ENCODE measurements at regions not wholly inside any gene's neighbourhood (a gene's known extent, or its start where the extent isn't known, plus 50 kb on each side); places are given as distances from the start of the nearest gene placed in this dataset.
"Not testable (repeated sequence)": the region's sequence is repeated elsewhere in the genome, so short reads cannot be mapped to it uniquely, and the experiment has no call there.

DNA sequence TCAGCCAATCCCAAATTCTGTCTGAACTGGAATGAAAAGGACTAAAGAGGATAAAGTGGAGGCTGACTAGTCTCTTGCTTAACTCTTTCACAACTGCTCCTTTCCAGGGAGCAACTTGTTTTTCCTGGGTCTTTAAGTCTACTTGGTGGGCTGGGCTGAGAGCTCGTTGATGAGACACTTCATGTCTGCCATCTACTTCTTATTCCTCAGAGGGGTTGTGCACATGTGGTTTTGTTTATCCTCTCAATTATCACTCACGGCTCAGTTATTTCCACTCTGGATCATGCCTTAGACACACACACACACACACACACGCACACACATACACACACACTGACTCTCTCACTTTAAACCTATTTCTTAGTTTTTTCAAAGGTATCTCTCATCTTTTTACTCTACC, 298.6 kb upstream of the MTPN start:
- POLR2A ChIA-PET, result interaction anchor here (0.6 kb wide), 1 partner anchor 187 kb away, joined by 3 read pairs; no protein-coding TSS in a partner anchor
- no peak overlapping the region for H3K27ac Mint-ChIP-seq
- CTCF ChIA-PET, result no interaction called here
- intact Hi-C loops (cut with micrococcal nuclease), result no loop called here
- no peak overlapping the region for H3K4me3 Mint-ChIP-seq
- DNase-seq, result no peak
- no peaks in the 10 kb centered on the region for H3K36me3 Mint-ChIP-seq
- no peaks in the 10 kb centered on the region for H3K27me3 Mint-ChIP-seq
- H3K9me3 Mint-ChIP-seq, result no peaks in the 10 kb centered on the region
- H3K4me1 Mint-ChIP-seq (ENCODE audit: low read depth), result no peaks in the 10 kb centered on the region

GRCh38 chr7:136274636-136275345, 297.6 kb upstream of the MTPN start:
- no peaks in the 10 kb centered on the region for H3K9me3 Mint-ChIP-seq
- no peak overlapping the region for H3K27ac Mint-ChIP-seq
- DNase-seq, result no peak
- H3K4me3 Mint-ChIP-seq, result no peak overlapping the region
- POLR2A ChIA-PET, result no interaction called here
- no peaks in the 10 kb centered on the region for H3K27me3 Mint-ChIP-seq
- CTCF ChIA-PET, result no interaction called here
- H3K4me1 Mint-ChIP-seq (ENCODE audit: low read depth), result no peaks in the 10 kb centered on the region
- intact Hi-C loops (cut with micrococcal nuclease), result no loop called here
- no peaks in the 10 kb centered on the region for H3K36me3 Mint-ChIP-seq

DNA sequence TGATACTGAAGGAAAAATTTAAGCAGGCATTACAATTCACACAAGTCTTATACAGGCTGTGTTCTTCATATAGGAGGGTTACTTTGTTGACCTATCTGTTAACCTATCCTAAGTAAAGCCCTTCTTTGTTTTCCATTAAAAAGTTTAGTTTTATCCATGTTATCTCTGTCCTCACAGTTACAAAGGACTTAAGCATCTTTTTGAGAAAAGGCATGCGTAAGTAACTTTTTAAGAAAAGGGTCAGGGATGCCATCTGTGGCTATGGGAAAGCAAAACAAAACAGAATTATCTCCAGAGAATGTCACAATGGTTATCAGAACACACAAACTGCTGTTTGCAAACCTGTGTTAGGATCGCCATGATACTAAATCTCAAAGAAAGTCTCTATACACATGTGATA, 295.8 kb upstream of the MTPN start:
- Mint-ChIP-seq H3K9me3 (peaks cover 9% of the 10 kb centered on the region), H3K36me3 (no peaks in the 10 kb centered on the region), H3K27me3 (no peaks in the 10 kb centered on the region), H3K27ac (no peak overlapping the region), H3K4me3 (no peak overlapping the region), H3K4me1 (ENCODE audit: low read depth) (no peaks in the 10 kb centered on the region)
- intact Hi-C loops (cut with micrococcal nuclease), result no loop called here
- CTCF ChIA-PET, result no interaction called here
- no peak for DNase-seq
- POLR2A ChIA-PET, result no interaction called here

- no peaks in the 10 kb centered on the region for H3K4me1 Mint-ChIP-seq (ENCODE audit: low read depth)
- H3K27ac Mint-ChIP-seq, result no peak overlapping the region
- intact Hi-C loops (cut with micrococcal nuclease), result no loop called here
- DNase-seq, result no peak
- H3K4me3 Mint-ChIP-seq, result no peak overlapping the region
- no peaks in the 10 kb centered on the region for H3K27me3 Mint-ChIP-seq
- H3K9me3 Mint-ChIP-seq, result peaks cover 29% of the 10 kb centered on the region
- ChIA-PET POLR2A (no interaction called here), CTCF (no interaction called here)
- H3K36me3 Mint-ChIP-seq, result no peaks in the 10 kb centered on the region
Measured at GRCh38 chr7:136267822-136268221, 290.7 kb upstream of the MTPN start.

GRCh38 chr7:136266457-136266856, 289.3 kb upstream of the MTPN start:
- H3K27ac Mint-ChIP-seq, result no peak overlapping the region
- ChIA-PET POLR2A (no interaction called here), CTCF (interaction anchor here (0.6 kb wide), 1 partner anchor 435 kb away, joined by 3 read pairs; no protein-coding TSS in a partner anchor)
- H3K36me3 Mint-ChIP-seq, result no peaks in the 10 kb centered on the region
- intact Hi-C loops (cut with micrococcal nuclease), result no loop called here
- no peaks in the 10 kb centered on the region for H3K27me3 Mint-ChIP-seq
- peaks cover 29% of the 10 kb centered on the region for H3K9me3 Mint-ChIP-seq
- DNase-seq, result no peak
- H3K4me1 Mint-ChIP-seq (ENCODE audit: low read depth), result no peaks in the 10 kb centered on the region
- no peak overlapping the region for H3K4me3 Mint-ChIP-seq

DNA sequence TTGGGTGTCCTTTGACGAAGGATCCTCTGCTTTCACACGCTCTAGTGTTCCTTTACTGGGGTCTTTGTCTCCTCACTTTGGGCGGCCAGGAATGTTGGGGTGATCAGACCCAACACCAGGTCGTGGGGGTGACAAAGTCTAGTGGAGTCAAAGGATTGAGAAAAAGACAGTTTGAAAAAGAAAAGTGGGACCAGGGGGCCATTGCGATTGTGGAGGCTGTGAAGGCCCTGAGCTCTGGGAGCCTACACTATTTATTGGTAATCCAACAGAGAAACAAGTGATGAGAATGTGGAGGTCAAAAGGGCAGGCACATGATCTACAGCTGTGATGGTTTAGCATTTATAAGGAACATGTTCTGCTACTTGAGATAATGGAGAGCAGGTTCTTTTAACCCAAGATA, 287.1 kb upstream of the MTPN start:
- H3K4me3 Mint-ChIP-seq; H3K27ac Mint-ChIP-seq; POLR2A ChIA-PET; CTCF ChIA-PET; H3K4me1 Mint-ChIP-seq (ENCODE audit: low read depth); DNase-seq; H3K27me3 Mint-ChIP-seq; H3K36me3 Mint-ChIP-seq; intact Hi-C loops (cut with micrococcal nuclease): not testable (repeated sequence)
- peaks cover 40% of the 10 kb centered on the region for H3K9me3 Mint-ChIP-seq

DNA sequence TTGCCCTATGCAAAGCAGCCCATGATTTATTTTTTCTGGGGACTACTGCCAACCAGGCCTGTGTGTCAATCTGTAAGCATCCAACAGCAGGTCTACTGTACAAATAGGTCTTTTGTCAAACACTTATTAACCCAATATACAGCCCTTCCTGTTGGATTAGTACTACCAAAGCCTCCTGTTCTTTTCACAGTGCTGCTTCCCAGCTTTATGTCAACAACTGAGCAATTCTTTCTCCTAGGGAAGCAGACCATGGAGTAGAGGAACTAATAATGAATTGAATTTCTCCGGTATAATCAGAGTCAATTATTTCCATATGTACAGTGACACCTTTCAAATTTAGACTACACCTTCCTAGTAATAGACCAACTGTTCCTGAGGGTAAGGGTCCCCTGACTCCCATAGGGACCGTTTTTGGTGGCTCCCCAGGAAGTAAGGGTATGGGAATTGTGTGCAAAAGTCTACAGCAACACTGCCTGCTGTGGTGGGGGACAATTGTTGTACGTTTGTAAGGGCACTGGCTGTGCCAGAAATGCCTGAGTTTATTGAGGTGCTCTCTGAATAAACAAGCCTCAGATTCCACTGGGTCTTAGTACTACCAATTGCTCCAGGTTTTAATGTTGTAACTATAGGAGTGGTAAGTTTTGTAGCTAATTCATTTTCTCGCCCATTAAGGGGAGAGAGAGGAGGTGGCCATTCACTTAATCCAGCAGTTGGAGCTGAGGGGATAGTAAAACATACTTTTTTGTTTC, 286.1 kb upstream of the MTPN start:
- DNase-seq; H3K36me3 Mint-ChIP-seq; H3K27me3 Mint-ChIP-seq; H3K4me3 Mint-ChIP-seq; intact Hi-C loops (cut with micrococcal nuclease); POLR2A ChIA-PET; CTCF ChIA-PET; H3K4me1 Mint-ChIP-seq (ENCODE audit: low read depth); H3K27ac Mint-ChIP-seq: not testable (repeated sequence)
- H3K9me3 Mint-ChIP-seq, result peaks cover 34% of the 10 kb centered on the region

DNA sequence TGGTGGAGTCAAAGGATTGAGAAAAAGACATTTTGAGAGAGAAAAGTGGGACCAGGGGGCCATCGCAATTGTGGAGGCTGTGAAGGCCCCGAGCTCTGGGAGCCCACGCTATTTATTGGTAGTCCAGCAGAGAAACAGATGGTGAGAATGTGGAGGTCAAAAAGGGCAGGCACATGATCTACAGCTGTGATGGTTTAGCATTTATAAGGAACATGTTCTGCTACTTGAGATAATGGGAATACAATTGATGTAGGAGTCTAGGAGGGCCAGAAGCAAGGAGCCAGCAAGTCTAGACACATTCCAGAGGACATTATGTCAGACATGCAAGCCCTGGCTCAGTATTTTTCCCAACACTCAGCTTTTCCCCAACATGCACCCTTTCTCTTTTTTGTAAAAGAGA, 283.4 kb upstream of the MTPN start:
- H3K4me3 Mint-ChIP-seq; POLR2A ChIA-PET; intact Hi-C loops (cut with micrococcal nuclease); H3K4me1 Mint-ChIP-seq (ENCODE audit: low read depth); H3K27ac Mint-ChIP-seq; DNase-seq; H3K36me3 Mint-ChIP-seq; CTCF ChIA-PET; H3K27me3 Mint-ChIP-seq: not testable (repeated sequence)
- H3K9me3 Mint-ChIP-seq, result peaks cover 24% of the 10 kb centered on the region

DNA sequence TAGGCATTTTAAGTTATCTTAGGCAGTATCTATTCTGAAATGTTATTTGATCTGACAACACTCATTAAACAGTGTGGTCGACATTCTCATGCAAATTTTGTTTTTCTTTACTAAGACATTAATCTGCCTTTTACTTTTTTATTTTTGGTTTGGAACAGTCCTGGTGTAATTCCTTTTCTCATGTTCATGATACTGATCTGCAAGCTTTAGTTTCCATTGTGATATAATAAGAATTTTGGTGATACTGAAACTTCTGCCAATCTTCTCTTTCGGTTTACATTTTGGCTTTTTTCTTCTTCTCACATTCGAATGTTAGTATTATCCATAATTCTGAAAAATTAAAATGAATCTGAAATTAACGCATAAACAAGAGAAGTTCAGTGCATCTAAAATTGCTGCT, 281.9 kb upstream of the MTPN start:
- CTCF ChIA-PET, result no interaction called here

GRCh38 chr7:136256491-136256890, 279.3 kb upstream of the MTPN start:
- ChIA-PET POLR2A (no interaction called here), CTCF (no interaction called here)
- intact Hi-C loops (cut with micrococcal nuclease), result no loop called here
- Mint-ChIP-seq H3K4me1 (ENCODE audit: low read depth) (no peaks in the 10 kb centered on the region), H3K27me3 (no peaks in the 10 kb centered on the region), H3K36me3 (peaks cover 2% of the 10 kb centered on the region), H3K4me3 (no peak overlapping the region), H3K27ac (no peak overlapping the region), H3K9me3 (peaks cover 20% of the 10 kb centered on the region)
- DNase-seq, result no peak

More for the DNA sequence above, 281.9 kb upstream of the MTPN start:
- Mint-ChIP-seq H3K4me1 (ENCODE audit: low read depth) (no peaks in the 10 kb centered on the region), H3K4me3 (no peak overlapping the region), H3K36me3 (no peaks in the 10 kb centered on the region), H3K9me3 (peaks cover 18% of the 10 kb centered on the region), H3K27me3 (no peaks in the 10 kb centered on the region), H3K27ac (no peak overlapping the region)
- DNase-seq, result no peak
- POLR2A ChIA-PET, result no interaction called here
- intact Hi-C loops (cut with micrococcal nuclease), result no loop called here

GRCh38 chr7:136254148-136254547, 277.0 kb upstream of the MTPN start:
- POLR2A ChIA-PET, result no interaction called here
- peaks cover 9% of the 10 kb centered on the region for H3K9me3 Mint-ChIP-seq
- intact Hi-C loops (cut with micrococcal nuclease), result no loop called here

GRCh38 chr7:136251826-136252225, 274.7 kb upstream of the MTPN start:
- Mint-ChIP-seq H3K27ac (no peak overlapping the region), H3K9me3 (peaks cover 11% of the 10 kb centered on the region), H3K36me3 (peaks cover 4% of the 10 kb centered on the region), H3K4me1 (ENCODE audit: low read depth) (no peaks in the 10 kb centered on the region), H3K27me3 (no peaks in the 10 kb centered on the region), H3K4me3 (no peak overlapping the region)
- intact Hi-C loops (cut with micrococcal nuclease), result no loop called here
- ChIA-PET POLR2A (no interaction called here), CTCF (no interaction called here)
- no peak for DNase-seq

More at GRCh38 chr7:136254148-136254547, 277.0 kb upstream of the MTPN start:
- DNase-seq, result no peak
- CTCF ChIA-PET, result no interaction called here
- Mint-ChIP-seq H3K36me3 (peaks cover 2% of the 10 kb centered on the region), H3K27ac (no peak overlapping the region), H3K4me3 (no peak overlapping the region), H3K4me1 (ENCODE audit: low read depth) (no peaks in the 10 kb centered on the region), H3K27me3 (no peaks in the 10 kb centered on the region)

GRCh38 chr7:136247211-136247610, 270.1 kb upstream of the MTPN start:
- peaks cover 2% of the 10 kb centered on the region for H3K9me3 Mint-ChIP-seq
- POLR2A ChIA-PET, result no interaction called here

More at GRCh38 chr7:136247211-136247610, 270.1 kb upstream of the MTPN start:
- H3K36me3 Mint-ChIP-seq, result peaks cover 5% of the 10 kb centered on the region
- H3K27ac Mint-ChIP-seq, result no peak overlapping the region
- intact Hi-C loops (cut with micrococcal nuclease), result no loop called here
- DNase-seq, result no peak
- no peak overlapping the region for H3K4me3 Mint-ChIP-seq
- no peaks in the 10 kb centered on the region for H3K4me1 Mint-ChIP-seq (ENCODE audit: low read depth)
- CTCF ChIA-PET, result no interaction called here
- no peaks in the 10 kb centered on the region for H3K27me3 Mint-ChIP-seq
